SK-N-SH (cell line): ENCODE measurements at regions not wholly inside any gene's neighbourhood (a gene's known extent, or its start where the extent isn't known, plus 50 kb on each side); places are given as distances from the start of the nearest gene placed in this dataset.

Experiments used
- CTCF ChIA-PET: fragments of 300-600, 350-600 bp; formaldehyde crosslinking; extraction: SDS; loops from one replicate; lab custom pipeline; 2021; lab: Yijun Ruan, JAX
- POLR2A ChIA-PET: fragments of 350-600 bp; sonication (Branson Sonifier 250); formaldehyde crosslinking; extraction: SDS; loops from one replicate; lab custom pipeline; 2020; ENCODE audit warnings: antibody characterized with exemption, inconsistent platforms; lab: Yijun Ruan, JAX
- DNase-seq: peaks from one replicate; pipeline ENCODE4 v3.0.0; 2012
- H2AFZ ChIP-seq: fragments of 200-600 bp; sonication (generic); 2 replicates; pipeline ENCODE4 v1.8.1; 2016; ENCODE audit warnings: antibody characterized with exemption, mild to moderate bottlenecking, low read depth
- H3F3A ChIP-seq: fragments of 200-600 bp; sonication (generic); replicated peaks from 2 replicates; pipeline ENCODE3; 2016; ENCODE audit warnings: antibody characterized with exemption, mild to moderate bottlenecking; ENCODE audit not compliant: insufficient read depth
- H3K27ac ChIP-seq, 2 experiments: fragments of 200-500 bp in 1 of 2; fragments of 200-600 bp in 1 of 2; sonication (Bioruptor generic) in 1 of 2; sonication (generic), shearing (Covaris generic) in 1 of 2; 2 replicates each; pipeline versions ENCODE4 v1.5.1 to v1.6.1; 2014 to 2016; ENCODE audit warnings: low read depth in 2 of 2, inconsistent platforms in 1 of 2, low read length in 1 of 2, mild to moderate bottlenecking in 1 of 2, mixed read lengths in 1 of 2
- H3K27me3 ChIP-seq: fragments of 200-600 bp; sonication (generic), shearing (Covaris generic); 2 replicates; pipeline ENCODE4 v1.6.1; 2016; ENCODE audit warnings: mixed run types; ENCODE audit not compliant: insufficient read depth
- H3K36me3 ChIP-seq, 2 experiments: fragments of 200-500 bp in 1 of 2; fragments of 200-600 bp in 1 of 2; sonication (Bioruptor generic) in 1 of 2; sonication (generic) in 1 of 2; replicated peaks in 1 of 2; 2 replicates each; pipeline versions ENCODE3 to v1.5.1; 2014 to 2016; ENCODE audit warnings: low read length in 1 of 2, mild to moderate bottlenecking in 1 of 2; ENCODE audit not compliant: insufficient read depth in 2 of 2, control insufficient read depth in 1 of 2
- H3K4me1 ChIP-seq, 2 experiments: fragments of 200-500 bp in 1 of 2; fragments of 200-600 bp in 1 of 2; sonication (Bioruptor generic) in 1 of 2; sonication (generic), shearing (Covaris generic) in 1 of 2; 2 replicates each; pipeline versions ENCODE4 v1.5.1 to v1.6.1; 2014 to 2016; ENCODE audit warnings: low read depth in 1 of 2, low read length in 1 of 2, mixed run types in 1 of 2; ENCODE audit not compliant: insufficient read depth in 2 of 2, control insufficient read depth in 1 of 2
- H3K4me2 ChIP-seq: fragments of 200-600 bp; sonication (generic), shearing (Covaris generic); 2 replicates; pipeline ENCODE4 v1.6.1; 2017; ENCODE audit warnings: mixed run types
- H3K4me3 ChIP-seq, 2 experiments: fragments of 200-500 bp in 1 of 2; fragments of 200-600 bp in 1 of 2; sonication (Bioruptor generic) in 1 of 2; sonication (generic), shearing (Covaris generic) in 1 of 2; 2 replicates each; pipeline versions ENCODE4 v1.5.1 to v1.8.1; 2014 to 2016; ENCODE audit warnings: low read depth in 2 of 2, inconsistent platforms in 1 of 2, low read length in 1 of 2, mild to moderate bottlenecking in 1 of 2, mixed read lengths in 1 of 2, moderate library complexity in 1 of 2
- H3K79me2 ChIP-seq: fragments of 200-600 bp; sonication (generic); 2 replicates; pipeline ENCODE4 v1.8.1; 2017; ENCODE audit warnings: mild to moderate bottlenecking; ENCODE audit not compliant: insufficient read depth
- H3K9ac ChIP-seq: fragments of 200-600 bp; sonication (generic); 2 replicates; pipeline ENCODE4 v1.6.1; 2017; ENCODE audit warnings: mixed run types
- H3K9me2 ChIP-seq: fragments of 200-600 bp; sonication (generic); 2 replicates; pipeline ENCODE4 v1.6.1; 2017; ENCODE audit warnings: mixed run types
- H3K9me3 ChIP-seq: fragments of 200-600 bp; sonication (generic); 2 replicates; pipeline ENCODE4 v1.6.1; 2017; ENCODE audit warnings: mixed run types, mild to moderate bottlenecking, moderate library complexity
- H4K20me1 ChIP-seq: fragments of 200-600 bp; sonication (generic); 2 replicates; pipeline ENCODE4 v1.6.1; 2017; ENCODE audit warnings: mild to moderate bottlenecking, mixed run types; ENCODE audit not compliant: insufficient read depth
- CHD2 ChIP-seq: fragments of 150-350 bp; IDR thresholded peaks from 2 replicates; pipeline ENCODE4 v1.6.1; 2018; ENCODE audit warnings: low read length; ENCODE audit not compliant: partially characterized antibody
- CTCF ChIP-seq: fragments of 200-600 bp; sonication (generic); IDR thresholded peaks from 2 replicates; pipeline ENCODE4 v1.6.1; 2017; ENCODE audit warnings: antibody characterized with exemption, mild to moderate bottlenecking, moderate library complexity
- ELF1 ChIP-seq: IDR thresholded peaks from 2 replicates; pipeline ENCODE4 v1.4.0; 2012
- EP300 ChIP-seq, 2 experiments: IDR thresholded peaks; 2 replicates each; pipeline versions ENCODE4 v1.4.0 to v1.6.1; 2012; ENCODE audit warnings: borderline replicate concordance in 1 of 2, low read depth in 1 of 2, low read length in 1 of 2
- EZH2phosphoT487 ChIP-seq: fragments of 200-600 bp; sonication (generic); IDR thresholded peaks from 2 replicates; pipeline ENCODE4 v1.6.1; 2017; ENCODE audit warnings: low read depth, mixed run types, mild to moderate bottlenecking, antibody characterized with exemption, moderate library complexity, borderline replicate concordance
- GABPA ChIP-seq: IDR thresholded peaks from 2 replicates; pipeline ENCODE4 v1.4.0; 2012; ENCODE audit warnings: low read depth, mild to moderate bottlenecking
- GATA2 ChIP-seq: sonication (generic); formaldehyde crosslinking; IDR thresholded peaks from 2 replicates; pipeline ENCODE4 v1.5.0; 2020; ENCODE audit warnings: mild to moderate bottlenecking, missing genetic modification reagents
- JUND ChIP-seq: IDR thresholded peaks from 2 replicates; pipeline ENCODE4 v1.4.0; 2012
- MXI1 ChIP-seq: IDR thresholded peaks from 2 replicates; pipeline ENCODE4 v1.6.1; 2012; ENCODE audit warnings: mild to moderate bottlenecking, low read depth, low read length, improper control_type of control experiment
- POLR2AphosphoS5 ChIP-seq: IDR thresholded peaks from 2 replicates; pipeline ENCODE4 v1.6.1; 2012; ENCODE audit warnings: low read depth, low read length
- REST ChIP-seq: IDR thresholded peaks from 2 replicates; pipeline ENCODE4 v1.6.1; 2012; ENCODE audit warnings: mild to moderate bottlenecking, low read depth, low read length, moderate library complexity
- RFX5 ChIP-seq: IDR thresholded peaks from 2 replicates; pipeline ENCODE4 v1.6.1; 2012; ENCODE audit warnings: mild to moderate bottlenecking, improper control_type of control experiment, low read length
- TAF1 ChIP-seq: IDR thresholded peaks from 2 replicates; pipeline ENCODE4 v1.6.1; 2012; ENCODE audit warnings: low read depth, mild to moderate bottlenecking, low read length, moderate library complexity, borderline replicate concordance
- USF2 ChIP-seq: fragments of 150-350 bp; IDR thresholded peaks from 2 replicates; pipeline ENCODE4 v1.6.1; 2017; ENCODE audit warnings: antibody characterized with exemption, low read length, low read depth, borderline replicate concordance
- ZBTB33 ChIP-seq: IDR thresholded peaks from 2 replicates; pipeline ENCODE4 v1.4.0; 2012; ENCODE audit warnings: low read depth, borderline replicate concordance
- WGBS: methylation state at CpG from one replicate; pipeline ENCODE4 v1.1.6; 2017; ENCODE audit warnings: low lambda C conversion rate; 5-methylcytosine and 5-hydroxymethylcytosine counted together

- no peak for DNase-seq
- Histone ChIP-seq H3F3A (peaks cover 9% of the 10 kb centered on the region), H3K27ac (peak overlapping the region; percentile 73 to 99), H3K4me1 (peaks cover 26 to 51% of the 10 kb centered on the region in 2 experiments; a peak in 3 of 4 replicates), H2AFZ (no peak overlapping the region; the same call in 1 of the 2 replicates), H3K79me2 (no peaks in the 10 kb centered on the region), H3K9ac (no peak overlapping the region), H3K36me3 (no peaks in the 10 kb centered on the region), H3K9me3 (no peaks in the 10 kb centered on the region), H3K27me3 (no peaks in the 10 kb centered on the region), H3K4me2 (peak overlapping the region; percentile 29), H3K4me3 (no peak overlapping the region), H4K20me1 (no peaks in the 10 kb centered on the region), H3K9me2 (no peaks in the 10 kb centered on the region)
- ChIA-PET POLR2A (no interaction called here), CTCF (interaction anchor here (1.1 to 11.4 kb wide), 4 partner anchors 13 to 444 kb away, joined by 3 to 138 read pairs (median 4); no protein-coding TSS in a partner anchor)
- TF ChIP-seq EP300 (IDR thresholded peaks at IDR 0.05; ENCODE audit: borderline replicate concordance in 1 of 2, low read depth in 1 of 2, low read length in 1 of 2) (0 out of 4 replicates have a peak, but pooled peaks of 1 of the 2 experiments have one; percentile 7), JUND (no peak)
- WGBS: 13% methylated on average over 1 of the region's 2 CpGs
Measured at GRCh38 chr2:37858400-37858711, 66.7 kb upstream of the RMDN2 start.

GRCh38 chr2:37858725-37859267 lies 66.3 kb upstream of the RMDN2 start:
- no peak overlapping the region for H3K9ac ChIP-seq
- H3K4me3 ChIP-seq: no peak overlapping the region
- H3K4me1 ChIP-seq: peaks cover 26 to 49% of the 10 kb centered on the region in 2 experiments; a peak in 3 of 4 replicates
- no peak for DNase-seq
- POLR2A ChIA-PET: no interaction called here
- H2AFZ ChIP-seq: no peak overlapping the region; the same call in 1 of the 2 replicates
- WGBS: 60% methylated on average over 5 of the region's 5 CpGs
- peaks cover 9% of the 10 kb centered on the region for H3F3A ChIP-seq
- no peaks in the 10 kb centered on the region for H3K36me3 ChIP-seq
- H3K27ac ChIP-seq: peak overlapping the region; percentile 73 to 99
- H3K9me3 ChIP-seq: no peaks in the 10 kb centered on the region
- CTCF ChIA-PET: interaction anchor here (1.0 to 11.4 kb wide), 7 partner anchors 13 to 463 kb away, joined by 3 to 138 read pairs (median 4); no protein-coding TSS in a partner anchor
- no peaks in the 10 kb centered on the region for H4K20me1 ChIP-seq
- peak overlapping the region; percentile 29 for H3K4me2 ChIP-seq
- no peaks in the 10 kb centered on the region for H3K9me2 ChIP-seq
- H3K79me2 ChIP-seq: no peaks in the 10 kb centered on the region
- TF ChIP-seq CTCF: no peak
- TF ChIP-seq TAF1: no peak
- TF ChIP-seq CHD2: no peak
- no peak for TF ChIP-seq REST
- no peak for TF ChIP-seq EZH2phosphoT487
- TF ChIP-seq RFX5: no peak
- TF ChIP-seq POLR2AphosphoS5: no peak
- no peak for TF ChIP-seq ZBTB33
- no peak for TF ChIP-seq GABPA
- TF ChIP-seq ELF1: no peak
- TF ChIP-seq USF2: no peak
- TF ChIP-seq JUND: no peak
- no peak for TF ChIP-seq GATA2 (CRISPR knock-in tag)
- no peak for TF ChIP-seq MXI1
- no peaks in the 10 kb centered on the region for H3K27me3 ChIP-seq
